ENCODE measurements at regions not wholly inside any gene's neighbourhood (a gene's known extent, or its start where the extent isn't known, plus 50 kb on each side); places are given as distances from the start of the nearest gene placed in this dataset.

DNA sequence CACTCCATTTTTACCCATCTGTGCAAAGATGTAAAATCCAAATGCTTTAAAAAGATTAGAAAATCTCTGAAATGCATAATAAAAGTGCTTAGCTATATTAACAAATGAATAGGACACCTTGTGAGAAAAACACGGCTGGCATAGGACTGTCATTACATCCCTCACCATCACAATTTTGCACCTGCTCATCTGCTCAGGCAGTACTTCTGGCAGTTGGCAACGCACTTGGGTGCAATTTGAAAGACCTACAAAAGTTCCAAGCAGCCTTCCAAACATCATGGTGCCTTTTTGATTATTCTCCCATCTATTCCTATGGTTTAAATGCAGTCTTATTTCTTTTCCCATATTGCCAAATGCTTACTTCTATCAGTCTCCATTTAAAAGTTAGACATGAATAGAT, 501.8 kb downstream of the ENC1 start:
- TF ChIP-seq, protein P1, sequence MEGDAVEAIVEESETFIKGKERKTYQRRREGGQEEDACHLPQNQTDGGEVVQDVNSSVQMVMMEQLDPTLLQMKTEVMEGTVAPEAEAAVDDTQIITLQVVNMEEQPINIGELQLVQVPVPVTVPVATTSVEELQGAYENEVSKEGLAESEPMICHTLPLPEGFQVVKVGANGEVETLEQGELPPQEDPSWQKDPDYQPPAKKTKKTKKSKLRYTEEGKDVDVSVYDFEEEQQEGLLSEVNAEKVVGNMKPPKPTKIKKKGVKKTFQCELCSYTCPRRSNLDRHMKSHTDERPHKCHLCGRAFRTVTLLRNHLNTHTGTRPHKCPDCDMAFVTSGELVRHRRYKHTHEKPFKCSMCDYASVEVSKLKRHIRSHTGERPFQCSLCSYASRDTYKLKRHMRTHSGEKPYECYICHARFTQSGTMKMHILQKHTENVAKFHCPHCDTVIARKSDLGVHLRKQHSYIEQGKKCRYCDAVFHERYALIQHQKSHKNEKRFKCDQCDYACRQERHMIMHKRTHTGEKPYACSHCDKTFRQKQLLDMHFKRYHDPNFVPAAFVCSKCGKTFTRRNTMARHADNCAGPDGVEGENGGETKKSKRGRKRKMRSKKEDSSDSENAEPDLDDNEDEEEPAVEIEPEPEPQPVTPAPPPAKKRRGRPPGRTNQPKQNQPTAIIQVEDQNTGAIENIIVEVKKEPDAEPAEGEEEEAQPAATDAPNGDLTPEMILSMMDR (IDR thresholded peaks at IDR 0.05): no peak
- no peak for TF ChIP-seq POLR2A (IDR thresholded peaks at IDR 0.05)

Measured in uterus (tissue), 2 donors.